Fibroblast of lung (primary cell): ENCODE measurements at regions not wholly inside any gene's neighbourhood (a gene's known extent, or its start where the extent isn't known, plus 50 kb on each side); places are given as distances from the start of the nearest gene placed in this dataset.

Experiments
- DNase-seq, 2 donors: peaks; one replicate each; pipeline versions ENCODE4 v3.0.0 to v3.0.0-alpha.2; 2010; ENCODE audit warnings: low read depth in 2 of 2
- H2AFZ ChIP-seq: 2 replicates; pipeline ENCODE4 v1.5.1; 2012; ENCODE audit warnings: low read length, control low read depth, inconsistent platforms
- H3K27ac ChIP-seq: 2 replicates; pipeline ENCODE4 v1.5.1; 2011; ENCODE audit warnings: low read length, control low read depth; ENCODE audit not compliant: insufficient read depth
- H3K27me3 ChIP-seq: 2 replicates; pipeline ENCODE4 v1.5.1; 2011; ENCODE audit warnings: mild to moderate bottlenecking, low read length; ENCODE audit not compliant: control insufficient read depth, insufficient read depth
- H3K36me3 ChIP-seq: 2 replicates; pipeline ENCODE4 v1.5.1; 2011; ENCODE audit warnings: low read length; ENCODE audit not compliant: control insufficient read depth, insufficient read depth
- H3K4me1 ChIP-seq: 2 replicates; pipeline ENCODE4 v1.5.1; 2011; ENCODE audit warnings: low read length; ENCODE audit not compliant: control insufficient read depth, insufficient read depth; ENCODE audit errors: extremely low read depth
- H3K4me2 ChIP-seq: 2 replicates; pipeline ENCODE4 v1.5.1; 2011; ENCODE audit warnings: low read length, control low read depth; ENCODE audit not compliant: insufficient read depth; ENCODE audit errors: extremely low read depth
- H3K4me3 ChIP-seq, 4 experiments: fragments of 200-600 bp in 1 of 4; sonication (generic) in 1 of 4; replicated peaks in 1 of 4; 2 replicates each; pipeline ENCODE4 v1.5.1; 2011 to 2016; ENCODE audit warnings: low read length in 4 of 4, low read depth in 3 of 4, mild to moderate bottlenecking in 3 of 4, control low read depth in 2 of 4, inconsistent platforms in 1 of 4, mixed read lengths in 1 of 4; ENCODE audit not compliant: insufficient read depth in 1 of 4; ENCODE audit errors: control extremely low read depth in 1 of 4
- H3K79me2 ChIP-seq: 2 replicates; pipeline ENCODE4 v1.5.1; 2012; ENCODE audit warnings: mild to moderate bottlenecking, low read length, inconsistent platforms; ENCODE audit not compliant: control insufficient read depth, insufficient read depth
- H3K9ac ChIP-seq: 2 replicates; pipeline ENCODE4 v1.5.1; 2011; ENCODE audit warnings: mild to moderate bottlenecking, low read length, control low read depth; ENCODE audit not compliant: insufficient read depth
- H3K9me3 ChIP-seq: 2 replicates; pipeline ENCODE4 v1.5.1; 2012; ENCODE audit warnings: low read depth, low read length; ENCODE audit not compliant: control insufficient read depth, insufficient read depth
- H4K20me1 ChIP-seq: 2 replicates; pipeline ENCODE4 v1.5.1; 2011; ENCODE audit warnings: low read length; ENCODE audit not compliant: control insufficient read depth, insufficient read depth; ENCODE audit errors: extremely low read depth
- CTCF ChIP-seq, 2 donors: IDR thresholded peaks in 1 of 2; conservative IDR thresholded peaks in 1 of 2; 1 replicate in 1 of 2; 2 replicates in 1 of 2; pipeline ENCODE4 v1.5.1; 2011 to 2012; ENCODE audit warnings: low read length in 2 of 2, control low read depth in 1 of 2, inconsistent platforms in 1 of 2, low read depth in 1 of 2, mild to moderate bottlenecking in 1 of 2
- EZH2 ChIP-seq: IDR thresholded peaks from 2 replicates; pipeline ENCODE4 v1.5.1; 2012; ENCODE audit warnings: low read length, control low read depth, mild to moderate bottlenecking; ENCODE audit errors: missing control alignments

- TF ChIP-seq EZH2 (no peak), CTCF (conservative IDR thresholded peaks at IDR 0.05 in 1 of 2, IDR thresholded peaks at IDR 0.05 in 1 of 2; ENCODE audit: low read depth in 1 of 2, low read length in 2 of 2) (no peak)
- Histone ChIP-seq H3K4me3 (no peak overlapping the region), H3K27ac (no peak overlapping the region), H3K4me2 (no peak overlapping the region), H3K27me3 (no peaks in the 10 kb centered on the region), H3K79me2 (no peaks in the 10 kb centered on the region), H3K9me3 (no peaks in the 10 kb centered on the region), H4K20me1 (no peaks in the 10 kb centered on the region), H2AFZ (no peak overlapping the region), H3K4me1 (peaks cover 6% of the 10 kb centered on the region), H3K9ac (no peak overlapping the region), H3K36me3 (no peaks in the 10 kb centered on the region)
- DNase-seq, result peak; percentile 67 to 70
Measured at GRCh38 chr1:99544328-99544727, 101.6 kb upstream of the PALMD start.

- H3K9me3 ChIP-seq, result no peaks in the 10 kb centered on the region
- H3K27me3 ChIP-seq, result no peaks in the 10 kb centered on the region
- DNase-seq, result peak in 1 of 2 donors; percentile 44
- no peaks in the 10 kb centered on the region for H3K79me2 ChIP-seq
- no peak overlapping the region for H3K9ac ChIP-seq
- peaks cover 6% of the 10 kb centered on the region for H3K4me1 ChIP-seq
- H2AFZ ChIP-seq, result no peak overlapping the region
- H4K20me1 ChIP-seq, result no peaks in the 10 kb centered on the region
- no peak overlapping the region for H3K4me3 ChIP-seq
- no peak overlapping the region for H3K27ac ChIP-seq
- no peaks in the 10 kb centered on the region for H3K36me3 ChIP-seq
- H3K4me2 ChIP-seq, result no peak overlapping the region
- TF ChIP-seq CTCF (conservative IDR thresholded peaks at IDR 0.05 in 1 of 2, IDR thresholded peaks at IDR 0.05 in 1 of 2; ENCODE audit: low read depth in 1 of 2, low read length in 2 of 2), result no peak
- TF ChIP-seq EZH2, result no peak
Measured at GRCh38 chr1:99546432-99547416, 99.2 kb upstream of the PALMD start.

- no peak for TF ChIP-seq CTCF (conservative IDR thresholded peaks at IDR 0.05 in 1 of 2, IDR thresholded peaks at IDR 0.05 in 1 of 2; ENCODE audit: low read depth in 1 of 2, low read length in 2 of 2)
- TF ChIP-seq EZH2, result no peak
- Histone ChIP-seq H3K79me2 (no peaks in the 10 kb centered on the region), H3K9ac (no peak overlapping the region), H3K27ac (no peak overlapping the region), H3K36me3 (no peaks in the 10 kb centered on the region), H3K27me3 (no peaks in the 10 kb centered on the region), H3K4me1 (peaks cover 6% of the 10 kb centered on the region), H3K9me3 (no peaks in the 10 kb centered on the region), H2AFZ (no peak overlapping the region), H3K4me2 (no peak overlapping the region), H3K4me3 (no peak overlapping the region), H4K20me1 (no peaks in the 10 kb centered on the region)
- DNase-seq, result peak in 1 of 2 donors; percentile 69
Measured at GRCh38 chr1:99548943-99549605, 96.8 kb upstream of the PALMD start.
